D341Med (cell line): ENCODE measurements at regions not wholly inside any gene's neighbourhood (a gene's known extent, or its start where the extent isn't known, plus 50 kb on each side); places are given as distances from the start of the nearest gene placed in this dataset.

Experiments used
- DNase-seq: peaks from one replicate; pipeline ENCODE4 v3.0.0; 2012; ENCODE audit warnings: low spot score

- no peak for DNase-seq
These were observed 51.3 kb upstream of the CNKSR3 start for GRCh38 chr6:154561750-154562149.

DNA sequence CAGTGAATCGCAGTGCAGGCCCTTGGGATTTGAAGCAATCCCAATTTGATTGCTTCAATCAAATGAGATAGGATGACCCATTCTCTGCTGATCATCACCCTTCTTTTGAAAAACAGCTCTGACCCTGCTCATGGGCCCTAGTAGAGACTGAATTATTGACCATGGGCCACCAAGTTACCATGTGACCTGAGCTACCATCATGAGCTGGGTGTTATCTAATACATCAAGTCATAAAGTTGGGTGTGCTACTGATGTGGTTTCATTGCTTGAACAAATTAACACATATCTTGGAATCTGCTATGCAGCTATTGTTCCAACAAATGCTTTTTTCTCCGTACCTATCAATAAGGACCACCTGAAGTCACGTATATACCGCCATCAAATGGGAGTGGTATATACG lies 54.8 kb upstream of the CNKSR3 start:
- no peak for DNase-seq

- no peak for DNase-seq
These were observed 56.4 kb upstream of the CNKSR3 start for GRCh38 chr6:154566866-154567265.

- DNase-seq = no peak
These were observed 57.3 kb upstream of the CNKSR3 start for GRCh38 chr6:154567695-154568220.

DNA sequence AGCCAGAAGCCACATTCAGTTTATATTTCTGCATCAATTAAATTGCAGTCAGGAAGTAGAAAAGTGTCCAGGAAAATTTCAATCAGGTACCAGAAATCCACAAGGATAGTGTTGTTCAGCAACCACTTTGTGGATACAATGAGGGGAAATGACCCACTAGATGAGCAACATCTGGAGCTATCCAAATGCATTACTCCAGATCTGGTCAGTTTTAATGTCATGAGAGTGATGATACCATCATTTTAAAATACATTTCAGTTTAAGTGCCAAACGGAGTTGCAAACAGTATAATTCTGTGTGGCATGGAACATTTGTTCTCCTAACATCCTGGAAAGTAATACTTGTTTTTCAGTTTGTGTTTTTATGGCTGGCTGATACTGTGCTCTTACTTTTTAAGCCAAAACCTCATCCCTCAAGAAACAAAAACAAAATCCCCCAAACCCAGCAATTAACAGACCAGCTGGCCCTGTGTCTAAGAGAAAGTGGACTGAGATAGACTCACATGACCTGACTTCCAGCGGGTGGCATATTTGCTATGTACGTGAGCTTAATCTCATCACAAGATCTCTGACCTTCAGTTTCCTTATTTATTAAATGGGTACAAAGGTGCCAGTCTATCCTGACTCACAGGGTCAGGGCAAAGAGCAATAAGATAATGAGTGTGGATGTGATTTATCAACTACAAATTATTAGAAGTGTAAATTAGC lies 58.8 kb upstream of the CNKSR3 start:
- no peak for DNase-seq

DNA sequence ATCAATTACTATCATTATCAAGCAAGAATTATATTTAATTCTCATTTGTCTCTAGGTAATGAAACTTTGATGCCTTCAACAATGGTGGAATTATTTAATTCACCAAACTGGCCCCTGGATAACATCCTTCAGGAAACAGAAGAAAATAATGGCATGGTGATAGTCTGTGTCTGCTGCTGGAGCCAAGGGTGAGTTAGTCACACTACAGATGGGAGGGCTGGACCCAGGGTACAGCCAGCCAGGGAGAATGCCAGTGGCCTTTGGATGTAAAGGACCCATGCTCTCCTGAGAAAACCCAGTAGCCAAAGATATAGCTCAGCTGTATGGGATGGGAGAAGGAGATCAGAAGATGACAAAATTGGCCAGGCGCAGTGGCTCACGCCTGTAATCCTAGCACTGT lies 60.0 kb upstream of the CNKSR3 start:
- DNase-seq = no peak

DNA sequence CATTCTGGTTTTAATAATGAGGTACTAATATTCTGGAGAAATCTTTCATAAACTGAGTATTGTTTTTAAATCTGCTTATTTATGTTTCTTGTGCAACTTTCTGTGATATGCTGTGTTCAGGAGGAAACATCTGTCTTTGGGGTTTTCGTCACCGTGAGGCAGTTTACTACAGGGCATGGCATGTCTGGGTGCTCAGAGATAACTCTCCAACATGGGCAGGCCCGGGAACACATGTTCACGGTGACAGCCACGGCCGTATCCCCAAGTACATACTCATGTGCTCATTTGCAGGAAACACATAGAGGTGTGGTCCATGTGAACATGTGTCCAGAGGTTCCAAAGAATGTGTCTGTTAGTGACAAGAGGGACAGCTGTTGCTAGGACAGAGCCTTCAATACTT lies 62.1 kb upstream of the CNKSR3 start:
- no peak for DNase-seq

DNA sequence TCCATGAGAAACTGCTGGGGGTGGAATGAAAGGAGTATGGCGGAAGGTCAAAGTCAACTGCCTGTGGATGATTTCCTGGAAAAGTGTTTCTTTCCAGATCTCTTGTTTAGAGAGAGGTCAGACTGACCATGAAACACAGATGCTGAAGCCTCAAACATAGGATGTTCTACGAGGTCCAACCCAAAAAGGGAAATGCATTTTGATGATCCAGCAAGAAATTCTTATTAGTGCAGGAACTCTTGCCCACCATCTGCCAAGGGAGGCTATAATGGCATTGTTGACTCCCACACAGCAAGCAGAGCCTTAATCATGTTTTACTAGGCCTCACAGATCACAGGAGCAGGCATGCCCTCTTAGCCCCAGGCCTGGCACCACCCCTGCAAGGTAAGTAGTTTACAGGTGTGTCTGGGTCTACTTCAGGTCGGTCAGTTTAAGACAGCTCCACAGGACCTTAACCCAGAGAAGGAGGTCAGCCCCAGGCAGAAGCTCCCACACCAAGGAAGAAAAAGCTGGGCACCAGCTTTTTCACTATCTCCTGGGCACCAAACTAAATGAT lies 67.6 kb upstream of the CNKSR3 start:
- no peak for DNase-seq

DNA sequence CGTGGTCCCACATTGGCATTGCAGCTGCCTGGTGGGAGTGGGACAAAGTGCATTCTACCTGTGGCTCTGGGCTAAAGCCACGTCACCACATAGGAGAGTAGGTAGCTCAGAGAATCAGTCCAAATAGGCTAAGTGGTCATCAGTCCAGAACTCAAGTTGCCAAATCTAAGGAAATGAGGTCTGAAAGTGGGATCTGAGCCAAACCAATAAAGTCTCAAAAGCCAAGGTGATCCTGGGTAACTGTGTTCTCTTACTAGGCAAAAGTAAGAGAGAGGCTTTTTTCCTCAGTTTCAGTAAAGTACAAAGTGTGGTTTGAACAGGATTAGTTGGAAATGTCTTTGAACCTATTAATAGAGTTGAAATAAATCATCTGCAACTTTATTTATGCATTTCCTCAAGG lies 68.6 kb upstream of the CNKSR3 start:
- DNase-seq = no peak

- DNase-seq = no peak
These were observed 69.0 kb upstream of the CNKSR3 start for GRCh38 chr6:154579485-154579884.

DNA sequence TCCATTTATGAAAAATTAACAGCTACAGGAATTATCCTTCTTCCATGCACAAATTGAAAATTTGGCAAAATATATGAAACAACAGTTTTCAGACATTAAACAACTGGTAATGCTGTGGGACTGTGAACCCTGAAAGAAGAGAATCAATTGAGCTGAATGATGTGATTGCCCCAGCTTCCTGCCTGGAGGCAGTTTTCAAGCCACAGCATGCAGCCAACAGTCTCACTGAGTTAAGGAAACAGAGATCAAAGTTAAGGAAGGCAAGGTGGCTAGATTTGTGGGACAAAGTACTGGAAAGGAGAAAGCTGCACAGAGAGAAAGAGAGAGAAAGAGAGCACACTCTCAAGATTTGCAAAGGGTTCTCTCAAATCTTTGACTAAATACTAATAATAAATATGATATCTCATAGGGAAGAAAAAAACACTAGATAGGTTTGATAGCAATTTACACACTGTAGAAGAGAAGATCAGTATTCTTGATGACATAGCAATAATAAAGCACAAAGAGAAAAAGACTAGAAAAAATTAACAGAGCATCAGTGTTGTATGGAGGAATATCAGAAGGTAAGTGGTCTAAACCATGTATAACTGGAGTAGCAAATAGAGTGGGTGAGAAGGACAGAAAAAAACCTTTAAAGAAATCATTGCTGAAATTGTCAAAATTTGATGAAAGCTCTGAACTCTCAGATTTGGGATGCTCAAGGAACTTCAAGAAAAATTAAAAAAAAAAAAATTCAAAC lies 70.1 kb upstream of the CNKSR3 start:
- no peak for DNase-seq

GRCh38 chr6:154582696-154583095 lies 72.2 kb upstream of the CNKSR3 start:
- no peak for DNase-seq

- DNase-seq = no peak
These were observed 73.2 kb upstream of the CNKSR3 start for GRCh38 chr6:154583546-154584188.

- DNase-seq = no peak
These were observed 80.3 kb upstream of the CNKSR3 start for GRCh38 chr6:154590756-154591155.

GRCh38 chr6:154591234-154591633 lies 80.7 kb upstream of the CNKSR3 start:
- no peak for DNase-seq

- no peak for DNase-seq
These were observed 81.8 kb upstream of the CNKSR3 start for GRCh38 chr6:154592199-154592860.

DNA sequence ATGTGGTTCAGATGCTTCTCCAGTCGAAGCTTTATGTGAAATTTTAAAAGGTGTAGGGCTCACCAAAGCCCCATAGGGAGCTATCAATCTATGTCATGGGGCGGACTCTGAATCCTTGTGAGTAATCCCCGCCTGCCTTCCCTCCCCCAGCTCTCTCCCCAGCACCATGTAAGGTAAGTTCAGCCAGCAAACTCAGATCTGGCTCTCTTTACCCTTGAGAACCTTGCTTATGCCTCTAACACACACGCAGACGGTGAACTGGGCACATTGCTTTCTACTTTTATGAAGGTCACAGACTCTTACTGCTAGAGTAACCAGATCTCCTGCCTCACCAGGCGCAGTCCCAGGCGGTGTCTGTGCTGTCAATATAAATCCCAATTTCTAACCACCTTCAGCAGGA lies 82.6 kb upstream of the CNKSR3 start:
- DNase-seq = no peak

- DNase-seq = no peak
These were observed 84.2 kb upstream of the CNKSR3 start for GRCh38 chr6:154594496-154595198.

GRCh38 chr6:154595538-154595937 lies 85.1 kb upstream of the CNKSR3 start:
- no peak for DNase-seq

DNA sequence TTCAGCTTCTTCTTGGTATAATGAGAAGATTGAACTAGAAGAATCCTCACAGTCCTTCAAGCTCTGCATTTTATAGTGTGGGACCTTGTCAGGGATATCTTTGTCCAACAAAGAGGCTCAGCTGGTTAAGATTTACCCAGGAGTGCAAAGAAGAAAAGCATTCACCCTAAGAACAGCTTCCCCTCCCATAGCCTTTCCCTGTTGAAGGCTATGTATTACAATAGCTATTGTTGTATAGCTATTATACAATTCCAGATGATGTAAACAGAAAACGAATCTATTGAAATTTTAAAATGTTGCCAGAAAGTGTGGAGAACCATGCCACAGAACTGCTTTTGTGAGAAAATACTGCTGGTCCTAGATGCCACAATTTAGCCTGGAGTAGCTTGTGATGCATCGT lies 85.5 kb upstream of the CNKSR3 start:
- DNase-seq = no peak

DNA sequence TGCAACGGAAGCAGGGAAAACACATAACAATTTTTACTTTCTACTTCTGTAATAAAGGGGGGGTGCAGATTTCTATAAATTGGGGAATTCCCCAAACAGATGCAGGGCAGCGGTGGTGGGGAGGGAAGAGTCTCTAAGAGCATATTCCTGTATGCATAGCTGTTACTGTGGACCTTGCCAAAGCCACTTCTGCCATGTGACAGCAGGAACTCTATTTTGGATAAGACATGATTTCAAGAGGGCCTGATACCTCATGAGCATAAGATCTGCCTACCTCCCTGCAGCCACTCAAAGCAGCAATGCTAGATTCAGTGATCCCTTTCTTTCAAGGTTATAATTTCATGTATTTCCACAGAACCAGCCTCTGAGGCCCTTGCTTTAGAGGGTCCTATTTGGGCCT lies 86.2 kb upstream of the CNKSR3 start:
- DNase-seq = no peak

GRCh38 chr6:154598399-154598798 lies 87.9 kb upstream of the CNKSR3 start:
- DNase-seq = no peak
